Progenitor cell of endocrine pancreas (in vitro differentiated cells): ENCODE measurements at regions not wholly inside any gene's neighbourhood (a gene's known extent, or its start where the extent isn't known, plus 50 kb on each side); places are given as distances from the start of the nearest gene placed in this dataset.

ENCODE experiments used
- DNase-seq: peaks from one replicate; pipeline ENCODE4 v3.0.0; 2021; ENCODE audit warnings: low spot score; ENCODE audit not compliant: unreplicated experiment
- H3K27ac Mint-ChIP-seq: 2 replicates; pipeline ENCODE4 v1.8.0; 2021; ENCODE audit warnings: mild to moderate bottlenecking, moderate library complexity, mixed read lengths
- H3K27me3 Mint-ChIP-seq: 2 replicates; pipeline ENCODE4 v1.8.0; 2021; ENCODE audit warnings: mixed read lengths
- H3K36me3 Mint-ChIP-seq: 2 replicates; pipeline ENCODE4 v1.8.0; 2022; ENCODE audit warnings: mixed read lengths; ENCODE audit not compliant: insufficient read depth
- H3K4me1 Mint-ChIP-seq: 2 replicates; pipeline ENCODE4 v1.8.0; 2021; ENCODE audit warnings: low read depth, mixed read lengths
- H3K4me3 Mint-ChIP-seq: 2 replicates; pipeline ENCODE4 v1.8.0; 2021; ENCODE audit warnings: low read depth, mild to moderate bottlenecking, moderate library complexity, mixed read lengths
- H3K9me3 Mint-ChIP-seq: 2 replicates; pipeline ENCODE4 v1.8.0; 2021; ENCODE audit warnings: low read depth, mixed read lengths
- CTCF ChIP-seq: fragments of 200-600 bp; sonication (generic); IDR thresholded peaks from one replicate; pipeline ENCODE4 v1.5.0; 2021; ENCODE audit warnings: antibody characterized with exemption, mild to moderate bottlenecking; ENCODE audit not compliant: unreplicated experiment

- peaks cover 4% of the 10 kb centered on the region for H3K9me3 Mint-ChIP-seq
- TF ChIP-seq CTCF = no peak
- H3K27me3 Mint-ChIP-seq = no peaks in the 10 kb centered on the region
- no peaks in the 10 kb centered on the region for H3K36me3 Mint-ChIP-seq
- no peaks in the 10 kb centered on the region for H3K4me1 Mint-ChIP-seq
- H3K27ac Mint-ChIP-seq = no peak overlapping the region
- no peak for DNase-seq
- H3K4me3 Mint-ChIP-seq = no peak overlapping the region
These were observed 1406.5 kb upstream of the ACO1 start for GRCh38 chr9:30977965-30978364.

- no peak for TF ChIP-seq CTCF
- H3K4me1 Mint-ChIP-seq = no peaks in the 10 kb centered on the region
- no peak overlapping the region for H3K27ac Mint-ChIP-seq
- no peaks in the 10 kb centered on the region for H3K27me3 Mint-ChIP-seq
- no peaks in the 10 kb centered on the region for H3K36me3 Mint-ChIP-seq
- no peak for DNase-seq
- H3K9me3 Mint-ChIP-seq = peaks cover 15% of the 10 kb centered on the region
- H3K4me3 Mint-ChIP-seq = no peak overlapping the region
These were observed 1402.1 kb upstream of the ACO1 start for GRCh38 chr9:30982301-30982700.

- Mint-ChIP-seq H3K9me3 (peaks cover 8% of the 10 kb centered on the region), H3K4me1 (peaks cover 7% of the 10 kb centered on the region), H3K27me3 (no peaks in the 10 kb centered on the region), H3K27ac (no peak overlapping the region), H3K36me3 (no peaks in the 10 kb centered on the region), H3K4me3 (no peak overlapping the region)
- no peak for TF ChIP-seq CTCF
- no peak for DNase-seq
These were observed 1388.3 kb upstream of the ACO1 start for GRCh38 chr9:30995956-30996738.

- H3K4me3 Mint-ChIP-seq = no peak overlapping the region
- H3K27ac Mint-ChIP-seq = no peak overlapping the region
- H3K9me3 Mint-ChIP-seq = peaks cover 10% of the 10 kb centered on the region
- DNase-seq = no peak
- H3K4me1 Mint-ChIP-seq = peaks cover 7% of the 10 kb centered on the region
- no peaks in the 10 kb centered on the region for H3K27me3 Mint-ChIP-seq
- H3K36me3 Mint-ChIP-seq = no peaks in the 10 kb centered on the region
- TF ChIP-seq CTCF = no peak
These were observed 1387.7 kb upstream of the ACO1 start for GRCh38 chr9:30996761-30997160.

DNA sequence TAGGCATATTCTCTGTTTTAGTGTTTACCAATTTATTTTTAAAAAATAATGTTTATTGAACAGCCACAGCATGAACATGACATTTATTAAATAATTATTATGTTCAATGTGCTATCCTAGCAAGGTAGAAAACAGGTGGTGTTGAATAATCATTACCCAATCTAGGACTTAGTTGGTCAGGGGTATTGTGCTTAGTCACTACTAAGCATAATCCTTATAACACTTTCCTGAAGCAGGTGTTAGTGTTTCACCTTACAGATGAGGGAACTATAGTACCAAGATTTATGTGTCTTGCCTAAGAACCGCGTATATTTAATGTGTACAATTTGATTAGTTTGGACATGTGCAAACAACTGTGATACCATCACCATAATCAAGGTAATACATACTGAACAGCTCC is 1387.2 kb upstream of the ACO1 start:
- no peak for DNase-seq
- Mint-ChIP-seq H3K4me1 (peaks cover 7% of the 10 kb centered on the region), H3K27ac (no peak overlapping the region), H3K9me3 (peaks cover 13% of the 10 kb centered on the region), H3K27me3 (no peaks in the 10 kb centered on the region), H3K36me3 (no peaks in the 10 kb centered on the region), H3K4me3 (no peak overlapping the region)
- TF ChIP-seq CTCF = no peak
